H1 (cell line): ENCODE measurements at regions not wholly inside any gene's neighbourhood (a gene's known extent, or its start where the extent isn't known, plus 50 kb on each side); places are given as distances from the start of the nearest gene placed in this dataset.
A peak's percentile ranks its signal among the peaks of the same experiment; 100 is the strongest.

Source experiments
- CTCF ChIA-PET: fragments of 300-600 bp; sonication (Branson Sonifier 250); formaldehyde crosslinking; loops from one replicate; lab custom pipeline; 2021; ENCODE audit not compliant: partially characterized antibody; lab: Charles Lee
- POLR2A ChIA-PET: fragments of 300-600 bp; sonication (Branson Sonifier 250); formaldehyde crosslinking; loops from one replicate; lab custom pipeline; 2021; ENCODE audit warnings: inconsistent platforms; ENCODE audit not compliant: partially characterized antibody; lab: Charles Lee
- DNase-seq, 2 experiments: peaks; one replicate each; pipeline versions ENCODE4 v3.0.0 to v3.0.0-alpha.2; 2010 to 2022; ENCODE audit warnings: low spot score in 2 of 2, low read depth in 1 of 2, mixed read lengths in 1 of 2
- FAIRE-seq: peaks from 2 replicates; lab custom pipeline; 2011; peaks lifted over from hg19 to GRCh38; lab: Jason Lieb, UNC
- H2AFZ ChIP-seq: 2 replicates; pipeline ENCODE4 v1.8.1; 2012; ENCODE audit warnings: low read length, inconsistent platforms
- H2AK5ac ChIP-seq: 2 replicates; pipeline ENCODE4 v1.6.1; 2013; ENCODE audit warnings: low read depth, low read length
- H2BK120ac ChIP-seq: replicated peaks from 2 replicates; pipeline ENCODE3; 2013; ENCODE audit warnings: low read depth, low read length, inconsistent platforms
- H2BK12ac ChIP-seq: 2 replicates; pipeline ENCODE4 v1.6.1; 2013; ENCODE audit warnings: low read depth, low read length
- H2BK15ac ChIP-seq: 2 replicates; pipeline ENCODE4 v1.6.1; 2013; ENCODE audit warnings: low read length
- H2BK20ac ChIP-seq: 2 replicates; pipeline ENCODE4 v1.6.1; 2013; ENCODE audit warnings: low read length
- H2BK5ac ChIP-seq: 2 replicates; pipeline ENCODE4 v1.6.1; 2013; ENCODE audit warnings: low read depth, low read length
- H3K14ac ChIP-seq: 2 replicates; pipeline ENCODE4 v1.6.1; 2013; ENCODE audit warnings: inconsistent platforms; ENCODE audit not compliant: insufficient read length
- H3K18ac ChIP-seq: 2 replicates; pipeline ENCODE4 v1.6.1; 2013; ENCODE audit warnings: low read length; ENCODE audit errors: extremely low read depth
- H3K23ac ChIP-seq: 2 replicates; pipeline ENCODE4 v1.6.1; 2013; ENCODE audit warnings: inconsistent platforms; ENCODE audit not compliant: insufficient read length
- H3K23me2 ChIP-seq: 2 replicates; pipeline ENCODE4 v1.6.1; 2013; ENCODE audit warnings: low read depth, low read length
- H3K27ac ChIP-seq: 2 replicates; pipeline ENCODE4 v1.6.1; 2011; ENCODE audit warnings: low read depth, low read length, inconsistent platforms
- H3K27me3 ChIP-seq, 4 experiments: replicated peaks in 1 of 4; 1 replicate in 1 of 4; 2 replicates in 3 of 4; pipeline versions ENCODE4 v1.6.1 to v1.8.1; 2011 to 2013; ENCODE audit warnings: low read length in 3 of 4, mild to moderate bottlenecking in 3 of 4, inconsistent platforms in 2 of 4, mixed read lengths in 2 of 4, moderate library complexity in 1 of 4; ENCODE audit not compliant: control insufficient read depth in 3 of 4, insufficient read depth in 3 of 4; ENCODE audit errors: extremely low read depth in 1 of 4
- H3K36me3 ChIP-seq, 4 experiments: 2 replicates each; pipeline versions ENCODE4 v1.6.1 to v1.8.1; 2011 to 2013; ENCODE audit warnings: mild to moderate bottlenecking in 4 of 4, low read length in 3 of 4, moderate library complexity in 2 of 4, control low read depth in 1 of 4, inconsistent platforms in 1 of 4; ENCODE audit not compliant: insufficient read depth in 4 of 4, control insufficient read depth in 2 of 4
- H3K4ac ChIP-seq: replicated peaks from 2 replicates; pipeline ENCODE3; 2013; ENCODE audit warnings: low read length, low read depth, mixed read lengths, inconsistent platforms; ENCODE audit not compliant: insufficient read length
- H3K4me1 ChIP-seq, 4 experiments: replicated peaks in 1 of 4; 1 replicate in 1 of 4; 2 replicates in 3 of 4; pipeline versions ENCODE4 v1.6.1 to v1.8.1; 2011 to 2013; ENCODE audit warnings: low read length in 3 of 4, inconsistent platforms in 2 of 4, mixed read lengths in 1 of 4; ENCODE audit not compliant: insufficient read depth in 4 of 4, control insufficient read depth in 3 of 4
- H3K4me2 ChIP-seq, 2 experiments: 2 replicates each; pipeline versions ENCODE4 v1.6.1 to v1.8.1; 2011 to 2013; ENCODE audit warnings: low read depth in 2 of 2, low read length in 2 of 2, control low read depth in 1 of 2, inconsistent platforms in 1 of 2, mild to moderate bottlenecking in 1 of 2; ENCODE audit not compliant: insufficient read depth in 1 of 2
- H3K4me3 ChIP-seq, 4 experiments: fragments of 200-600, 300-600 bp in 1 of 4; sonication (generic), shearing (Covaris generic), sonication (Bioruptor Twin) in 1 of 4; 2 replicates each; pipeline versions ENCODE4 v1.5.1 to v1.8.1; 2011 to 2016; ENCODE audit warnings: low read length in 4 of 4, low read depth in 3 of 4, control low read depth in 2 of 4, inconsistent platforms in 2 of 4, mild to moderate bottlenecking in 2 of 4, mixed read lengths in 1 of 4, moderate library complexity in 1 of 4; ENCODE audit not compliant: insufficient read depth in 2 of 4; ENCODE audit errors: extremely low read depth in 1 of 4
- H3K56ac ChIP-seq: replicated peaks from 2 replicates; pipeline ENCODE3; 2013; ENCODE audit warnings: low read depth, mild to moderate bottlenecking, mixed read lengths, low read length, inconsistent platforms; ENCODE audit not compliant: insufficient read length
- H3K79me1 ChIP-seq: 2 replicates; pipeline ENCODE4 v1.6.1; 2013; ENCODE audit warnings: low read depth, low read length, control low read depth
- H3K79me2 ChIP-seq, 2 experiments: 2 replicates each; pipeline versions ENCODE4 v1.6.1 to v1.8.1; 2012 to 2013; ENCODE audit warnings: low read length in 2 of 2, mild to moderate bottlenecking in 2 of 2, inconsistent platforms in 1 of 2; ENCODE audit not compliant: insufficient read depth in 2 of 2, control insufficient read depth in 1 of 2
- H3K9ac ChIP-seq, 4 experiments: replicated peaks in 1 of 4; 1 replicate in 1 of 4; 2 replicates in 3 of 4; pipeline versions ENCODE4 v1.6.1 to v1.8.1; 2011 to 2013; ENCODE audit warnings: low read depth in 3 of 4, low read length in 3 of 4, control low read depth in 2 of 4, mild to moderate bottlenecking in 2 of 4, moderate library complexity in 2 of 4, inconsistent platforms in 1 of 4; ENCODE audit errors: extremely low read depth in 1 of 4
- H3K9me3 ChIP-seq, 2 experiments: 2 replicates each; pipeline versions ENCODE4 v1.6.1 to v1.8.1; 2012 to 2013; ENCODE audit warnings: mild to moderate bottlenecking in 2 of 2, moderate library complexity in 2 of 2, control low read depth in 1 of 2, inconsistent platforms in 1 of 2, low read depth in 1 of 2, low read length in 1 of 2, mixed read lengths in 1 of 2; ENCODE audit not compliant: insufficient read depth in 2 of 2
- H4K20me1 ChIP-seq, 2 experiments: replicated peaks in 1 of 2; 2 replicates each; pipeline versions ENCODE3 to v1.8.1; 2011 to 2013; ENCODE audit warnings: inconsistent platforms in 2 of 2, low read length in 2 of 2, mild to moderate bottlenecking in 1 of 2; ENCODE audit not compliant: insufficient read depth in 2 of 2, control insufficient read depth in 1 of 2
- H4K5ac ChIP-seq: 2 replicates; pipeline ENCODE4 v1.6.1; 2013; ENCODE audit warnings: low read length, low read depth, mixed read lengths, inconsistent platforms; ENCODE audit not compliant: insufficient read length
- H4K8ac ChIP-seq: 2 replicates; pipeline ENCODE4 v1.8.0; 2013; ENCODE audit warnings: mild to moderate bottlenecking, moderate library complexity, low read length, inconsistent platforms; ENCODE audit not compliant: insufficient read depth; ENCODE audit errors: extremely low read depth
- H4K91ac ChIP-seq: replicated peaks from 2 replicates; pipeline ENCODE3; 2013; ENCODE audit warnings: low read length, mixed read lengths, inconsistent platforms; ENCODE audit not compliant: insufficient read length
- CBX5 ChIP-seq: fragments of 300-800, 300-1000 bp; sonication (generic); IDR thresholded peaks from 2 replicates; pipeline ENCODE4 v1.7.1; 2016; ENCODE audit warnings: antibody characterized with exemption, low read length, low read depth
- CREB1 ChIP-seq: IDR thresholded peaks from 2 replicates; pipeline ENCODE4 v1.6.1; 2012; ENCODE audit warnings: inconsistent platforms
- EGR1 ChIP-seq: IDR thresholded peaks from 2 replicates; pipeline ENCODE4 v1.6.1; 2011; ENCODE audit warnings: low read depth, low read length, borderline replicate concordance
- GABPA ChIP-seq: IDR thresholded peaks from 2 replicates; pipeline ENCODE4 v1.6.1; 2011; ENCODE audit warnings: mild to moderate bottlenecking, low read length, moderate library complexity, borderline replicate concordance; ENCODE audit not compliant: insufficient read depth
- JUND ChIP-seq: IDR thresholded peaks from 2 replicates; pipeline ENCODE4 v1.6.1; 2011; ENCODE audit warnings: mild to moderate bottlenecking, improper control_type of control experiment, low read length
- KDM1A ChIP-seq: fragments of 200-600, 300-600 bp; sonication (generic); IDR thresholded peaks from 2 replicates; pipeline ENCODE4 v1.7.1; 2016; ENCODE audit warnings: mild to moderate bottlenecking, low read length, borderline replicate concordance
- POLR2AphosphoS5 ChIP-seq: IDR thresholded peaks from 2 replicates; pipeline ENCODE4 v1.6.1; 2011; ENCODE audit warnings: low read depth, low read length
- TCF12 ChIP-seq: IDR thresholded peaks from 2 replicates; pipeline ENCODE4 v1.6.1; 2011; ENCODE audit warnings: low read depth, mild to moderate bottlenecking, low read length
- TEAD4 ChIP-seq: IDR thresholded peaks from 2 replicates; pipeline ENCODE4 v1.6.1; 2012; ENCODE audit warnings: low read depth, low read length, inconsistent platforms, mixed read lengths
- WGBS, 2 experiments: shearing (Covaris generic) in 1 of 2; methylation state at CpG; one replicate each; pipeline versions ENCODE4 v1.1.6 to v1.1.7; 2013 to 2015; ENCODE audit warnings: low lambda C conversion rate in 2 of 2, mixed read lengths in 2 of 2, inconsistent platforms in 1 of 2, low coverage in 1 of 2, missing lambda C conversion rate in 1 of 2; ENCODE audit not compliant: insufficient replicate concordance in 2 of 2, insufficient coverage in 1 of 2, insufficient read length in 1 of 2; ENCODE audit errors: extremely low coverage in 1 of 2, missing lambda C conversion rate in 1 of 2; 5-methylcytosine and 5-hydroxymethylcytosine counted together
- TF ChIP-seq, protein P1 (sequence below): IDR thresholded peaks from 2 replicates; pipeline ENCODE4 v1.6.1; 2012; ENCODE audit warnings: inconsistent platforms

DNA sequence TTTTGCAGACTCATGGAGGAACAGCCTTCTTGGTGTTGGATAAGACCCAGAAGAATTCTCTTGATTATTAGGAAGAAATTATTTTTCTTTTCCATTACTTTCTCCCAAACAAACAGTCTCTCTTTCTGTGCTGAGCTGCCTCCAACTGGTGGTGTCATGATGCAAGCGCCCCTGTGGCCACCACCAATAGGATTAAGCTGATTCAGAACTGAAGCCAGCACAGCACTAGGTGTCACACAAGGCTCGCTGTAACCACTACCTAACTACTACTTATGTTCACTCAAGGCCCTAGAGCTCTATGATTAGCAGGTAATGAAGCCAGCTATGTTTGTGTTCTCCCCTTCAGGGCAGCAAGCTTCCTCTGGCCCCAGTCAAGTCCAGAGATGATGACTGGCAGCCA lies 123.4 kb downstream of the HTR1B start:
- H3K23ac ChIP-seq = no peak overlapping the region
- H3K79me2 ChIP-seq = no peaks in the 10 kb centered on the region
- no peak overlapping the region for H4K8ac ChIP-seq
- H4K91ac ChIP-seq = no peak overlapping the region
- H2AK5ac ChIP-seq = no peak overlapping the region
- H3K79me1 ChIP-seq = no peaks in the 10 kb centered on the region
- H3K18ac ChIP-seq = no peak overlapping the region
- TF ChIP-seq CREB1 (no peak), TCF12 (no peak), JUND (no peak), EGR1 (no peak), TEAD4 (no peak), KDM1A (no peak), GABPA (no peak), CBX5 (no peak), POLR2AphosphoS5 (no peak)
- TF ChIP-seq, protein P1, sequence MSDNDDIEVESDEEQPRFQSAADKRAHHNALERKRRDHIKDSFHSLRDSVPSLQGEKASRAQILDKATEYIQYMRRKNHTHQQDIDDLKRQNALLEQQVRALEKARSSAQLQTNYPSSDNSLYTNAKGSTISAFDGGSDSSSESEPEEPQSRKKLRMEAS = no peak
- 94% methylated on average over 2 of the region's 2 CpGs; no CpG with 5 or more reads in 1 of the 2 experiments for WGBS, 2 experiments
- DNase-seq = no peak
- ChIA-PET CTCF (interaction anchor here (0.5 to 1.8 kb wide), 5 partner anchors 74 to 1202 kb away, joined by 3 to 5 read pairs (median 5); no protein-coding TSS in a partner anchor), POLR2A (no interaction called here)
- no peak overlapping the region for H2AFZ ChIP-seq
- H3K4me2 ChIP-seq = no peak overlapping the region
- H3K14ac ChIP-seq = no peak overlapping the region
- no peak for FAIRE-seq
- H4K5ac ChIP-seq = no peak overlapping the region
- H3K9me3 ChIP-seq = no peaks in the 10 kb centered on the region
- no peak overlapping the region for H3K56ac ChIP-seq
- no peaks in the 10 kb centered on the region for H4K20me1 ChIP-seq
- H2BK20ac ChIP-seq = peak overlapping the region; percentile 61; the same call in 1 of the 2 replicates
- H2BK15ac ChIP-seq = 0 out of 2 replicates have a peak overlapping the region, but pooled peaks have one; percentile 61
- no peaks in the 10 kb centered on the region for H3K36me3 ChIP-seq
- no peak overlapping the region for H2BK120ac ChIP-seq
- no peak overlapping the region for H2BK12ac ChIP-seq
- peaks cover 0 to 13% (median 7%) of the 10 kb centered on the region in 4 experiments; a peak in 4 of 7 replicates for H3K4me1 ChIP-seq
- H3K4me3 ChIP-seq = no peak overlapping the region
- no peak overlapping the region for H3K9ac ChIP-seq
- no peak overlapping the region for H3K4ac ChIP-seq
- no peaks in the 10 kb centered on the region for H3K23me2 ChIP-seq
- H3K27ac ChIP-seq = no peak overlapping the region
- 0 out of 2 replicates have a peak overlapping the region, but pooled peaks have one; percentile 2 for H2BK5ac ChIP-seq
- H3K27me3 ChIP-seq = no peaks in the 10 kb centered on the region
